ENCODE measurements at regions not wholly inside any gene's neighbourhood (a gene's known extent, or its start where the extent isn't known, plus 50 kb on each side); places are given as distances from the start of the nearest gene placed in this dataset.
A peak's percentile ranks its signal among the peaks of the same experiment; 100 is the strongest.
"Not testable (repeated sequence)": the region's sequence is repeated elsewhere in the genome, so short reads cannot be mapped to it uniquely, and the experiment has no call there.

DNA sequence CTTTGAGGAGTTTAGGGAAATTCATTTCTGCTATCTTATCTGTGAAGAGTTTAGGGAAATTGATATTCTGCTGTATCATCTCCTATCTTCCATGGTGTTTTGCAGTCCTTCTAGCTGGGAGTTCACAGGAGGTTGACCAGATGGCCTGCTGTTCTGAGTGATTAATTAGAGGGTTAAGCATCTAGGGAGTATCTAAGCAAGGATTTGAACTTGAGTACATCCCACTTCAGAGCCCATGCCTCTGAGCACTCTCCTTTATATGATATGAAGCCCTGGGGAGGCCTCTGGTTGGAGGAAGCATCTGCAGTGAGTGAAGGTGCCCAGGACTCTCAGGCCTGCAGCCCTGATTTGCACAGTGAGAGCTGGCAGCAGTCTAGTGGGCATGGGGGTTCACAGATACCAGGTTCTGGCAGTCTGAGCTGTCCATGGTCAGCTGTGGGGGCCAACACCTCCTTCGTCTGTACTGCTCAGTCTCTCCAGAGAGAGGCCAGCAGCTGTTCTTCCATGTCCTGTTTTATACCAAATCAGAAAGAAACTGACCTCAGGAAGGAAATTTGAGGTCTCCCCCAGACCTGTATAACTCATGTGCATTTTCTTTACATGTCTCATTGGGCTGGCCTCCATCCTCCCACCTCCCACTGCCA lies 156.9 kb downstream of the PLCE1 start:
- Histone ChIP-seq H3K4me3 (no peak overlapping the region), H3K27ac (no peak overlapping the region), H3K27me3 (no peaks in the 10 kb centered on the region), H3K36me3 (no peaks in the 10 kb centered on the region), H3K4me1 (peaks cover 0 to 33% (median 6%) of the 10 kb centered on the region in 12 donors), H3K9me3 (peaks cover 0 to 6% (median 0%) of the 10 kb centered on the region in 12 donors)
- TF ChIP-seq, protein P1, sequence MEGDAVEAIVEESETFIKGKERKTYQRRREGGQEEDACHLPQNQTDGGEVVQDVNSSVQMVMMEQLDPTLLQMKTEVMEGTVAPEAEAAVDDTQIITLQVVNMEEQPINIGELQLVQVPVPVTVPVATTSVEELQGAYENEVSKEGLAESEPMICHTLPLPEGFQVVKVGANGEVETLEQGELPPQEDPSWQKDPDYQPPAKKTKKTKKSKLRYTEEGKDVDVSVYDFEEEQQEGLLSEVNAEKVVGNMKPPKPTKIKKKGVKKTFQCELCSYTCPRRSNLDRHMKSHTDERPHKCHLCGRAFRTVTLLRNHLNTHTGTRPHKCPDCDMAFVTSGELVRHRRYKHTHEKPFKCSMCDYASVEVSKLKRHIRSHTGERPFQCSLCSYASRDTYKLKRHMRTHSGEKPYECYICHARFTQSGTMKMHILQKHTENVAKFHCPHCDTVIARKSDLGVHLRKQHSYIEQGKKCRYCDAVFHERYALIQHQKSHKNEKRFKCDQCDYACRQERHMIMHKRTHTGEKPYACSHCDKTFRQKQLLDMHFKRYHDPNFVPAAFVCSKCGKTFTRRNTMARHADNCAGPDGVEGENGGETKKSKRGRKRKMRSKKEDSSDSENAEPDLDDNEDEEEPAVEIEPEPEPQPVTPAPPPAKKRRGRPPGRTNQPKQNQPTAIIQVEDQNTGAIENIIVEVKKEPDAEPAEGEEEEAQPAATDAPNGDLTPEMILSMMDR (IDR thresholded peaks at IDR 0.05): no peak
- no peak for TF ChIP-seq POLR2A (IDR thresholded peaks at IDR 0.05)
- DNase-seq (no peak), ATAC-seq (peak in 2 of 4 donors; percentile 34 to 44)
- WGBS, 4 donors: 40 to 61% (median 54%) methylated on average over 1 of the region's 1 CpG
- intact Hi-C loops (cut with DNase I): no loop called here

DNA sequence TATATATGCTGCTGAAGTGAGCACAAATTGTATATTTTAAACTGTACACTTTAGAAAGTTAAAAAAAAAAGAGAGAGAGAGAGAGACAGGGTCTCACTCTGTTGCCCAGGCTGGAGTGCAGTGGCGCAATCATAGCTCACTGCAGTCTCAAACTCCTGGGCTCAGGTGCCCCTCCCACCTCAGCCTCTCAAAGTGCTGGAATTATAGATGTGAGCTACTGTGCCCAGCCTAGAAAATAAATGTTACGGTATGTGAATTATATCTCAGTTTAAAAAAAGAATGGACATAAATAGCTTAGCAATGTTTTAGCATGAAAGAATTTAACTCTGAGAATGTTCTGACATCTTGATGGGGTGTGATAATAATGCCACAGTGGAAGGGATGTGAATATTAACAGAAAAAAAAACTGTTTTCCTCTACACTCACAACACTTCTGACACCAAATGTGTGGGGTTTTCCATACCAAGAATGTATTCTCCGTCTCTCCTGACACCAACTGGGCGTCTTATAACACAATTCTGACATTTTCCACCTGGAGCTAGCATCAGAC lies 162.1 kb downstream of the PLCE1 start:
- DNase-seq (no peak), ATAC-seq (peak; percentile 26 to 66 (median 38))
- intact Hi-C loops (cut with DNase I): no loop called here

DNA sequence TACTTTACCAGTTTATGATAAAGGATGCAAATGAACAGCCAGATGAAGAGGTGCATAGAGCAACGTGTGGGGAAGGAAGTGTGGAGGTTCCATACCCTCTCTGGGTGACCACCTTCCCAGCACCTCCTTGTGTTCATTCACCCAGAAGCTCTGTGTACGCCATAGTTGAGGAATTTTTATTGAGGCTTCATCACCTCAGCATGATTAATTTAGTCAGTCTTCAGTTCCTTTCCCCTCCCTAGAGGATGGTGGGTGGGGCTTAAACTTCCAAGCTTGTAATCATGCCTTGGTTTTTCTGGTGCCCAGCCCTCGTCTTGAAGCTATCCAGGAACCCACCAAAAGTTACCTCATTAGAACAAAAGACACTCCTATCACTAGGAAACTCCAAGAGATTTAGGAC lies 162.7 kb downstream of the PLCE1 start:
- Histone ChIP-seq H3K4me3 (no peak overlapping the region), H3K27me3 (no peaks in the 10 kb centered on the region), H3K36me3 (no peaks in the 10 kb centered on the region), H3K4me1 (peaks cover 0 to 17% (median under 1%) of the 10 kb centered on the region in 12 donors), H3K9me3 (peaks cover 0 to 11% (median 0%) of the 10 kb centered on the region in 12 donors), H3K27ac (peak overlapping the region in 5 of 12 donors; percentile 14 to 53 (median 49))
- ATAC-seq: peak in 2 of 4 donors; percentile 18 to 24
- intact Hi-C loops (cut with DNase I): no loop called here
- 58 to 73% (median 67%) methylated on average over 3 of the region's 3 CpGs for WGBS, 4 donors
- no peak for DNase-seq
- TF ChIP-seq, protein P1 (IDR thresholded peaks at IDR 0.05): no peak
- TF ChIP-seq POLR2A (IDR thresholded peaks at IDR 0.05): no peak

More for the DNA sequence above, 162.1 kb downstream of the PLCE1 start:
- H3K27ac ChIP-seq: peak overlapping the region in 5 of 12 donors; percentile 14 to 53 (median 49)
- H3K36me3 ChIP-seq: no peaks in the 10 kb centered on the region
- 58 to 66% (median 65%) methylated on average over 4 of the region's 4 CpGs for WGBS, 4 donors
- peaks cover 0 to 8% (median 0%) of the 10 kb centered on the region in 12 donors for H3K9me3 ChIP-seq
- no peaks in the 10 kb centered on the region for H3K27me3 ChIP-seq
- peaks cover 0 to 19% (median 4%) of the 10 kb centered on the region in 12 donors for H3K4me1 ChIP-seq
- TF ChIP-seq POLR2A (IDR thresholded peaks at IDR 0.05): no peak
- TF ChIP-seq, protein P1 (IDR thresholded peaks at IDR 0.05): no peak
- no peak overlapping the region for H3K4me3 ChIP-seq

DNA sequence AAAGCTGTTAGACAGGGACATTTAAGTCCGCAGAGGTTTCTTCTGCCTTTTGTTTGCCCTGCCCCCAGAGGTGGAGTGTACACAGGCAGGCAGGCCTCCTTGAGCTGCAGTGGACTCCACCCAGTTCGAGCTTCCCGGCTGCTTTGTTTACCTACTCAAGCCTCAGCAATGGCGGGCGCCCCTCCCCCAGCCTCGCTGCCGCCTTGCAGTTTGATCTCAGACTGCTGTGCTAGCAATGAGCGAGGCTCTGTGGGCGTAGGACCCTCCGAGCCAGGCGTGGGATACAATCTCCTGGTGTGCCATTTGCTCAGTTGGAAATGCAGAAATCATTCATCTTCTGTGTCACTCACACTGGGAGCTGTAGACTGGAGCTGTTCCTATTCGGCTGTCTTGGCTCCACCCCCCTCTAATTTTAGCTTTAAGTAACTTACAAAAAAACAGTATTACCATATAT lies 171.5 kb downstream of the PLCE1 start:
- H3K27ac ChIP-seq; H3K9me3 ChIP-seq; H3K4me3 ChIP-seq; H3K27me3 ChIP-seq; H3K36me3 ChIP-seq; ATAC-seq; DNase-seq; intact Hi-C loops (cut with DNase I); H3K4me1 ChIP-seq: not testable (repeated sequence)
- WGBS, 4 donors: 79 to 88% (median 80%) methylated on average over 9 to 12 of the region's 12 CpGs

Measured in heart left ventricle (tissue), 16 donors.